Esophagus squamous epithelium (tissue), 5 donors: ENCODE measurements at regions not wholly inside any gene's neighbourhood (a gene's known extent, or its start where the extent isn't known, plus 50 kb on each side); places are given as distances from the start of the nearest gene placed in this dataset.

Source experiments
- DNase-seq: peaks from one replicate; lab custom pipeline; 2025; lab: John Stamatoyannopoulos, UW
- H3K27ac ChIP-seq, 4 donors: fragments of 200-600 bp; sonication (generic); one replicate each; pipeline ENCODE4 v1.5.1; 2016 to 2019; ENCODE audit warnings: mild to moderate bottlenecking in 1 of 4
- H3K27me3 ChIP-seq, 4 donors: fragments of 200-600 bp; sonication (generic); 1 replicate in 3 of 4; 2 replicates in 1 of 4; pipeline versions ENCODE4 v1.5.1 to v1.6.0; 2017 to 2021; ENCODE audit warnings: antibody characterized with exemption in 1 of 4
- H3K36me3 ChIP-seq, 3 donors: fragments of 200-600 bp; sonication (generic); one replicate each; pipeline ENCODE4 v1.5.1; 2016 to 2019
- H3K4me1 ChIP-seq, 3 donors: fragments of 200-600 bp; sonication (generic); one replicate each; pipeline ENCODE4 v1.5.1; 2017 to 2019
- H3K4me3 ChIP-seq, 4 donors: fragments of 200-600 bp; sonication (generic); 1 replicate in 3 of 4; 2 replicates in 1 of 4; pipeline ENCODE4 v1.5.1; 2016 to 2019; ENCODE audit warnings: mild to moderate bottlenecking in 2 of 4, moderate library complexity in 1 of 4
- H3K9me3 ChIP-seq, 3 donors: fragments of 200-600 bp; sonication (generic); one replicate each; pipeline ENCODE4 v1.5.1; 2016 to 2019
- POLR2A ChIP-seq, 4 donors: fragments of 450-650 bp; IDR thresholded peaks; one replicate each; pipeline ENCODE4 v1.6.1; 2017; ENCODE audit warnings: antibody characterized with exemption in 4 of 4, mild to moderate bottlenecking in 4 of 4, moderate library complexity in 3 of 4
- WGBS, 2 donors: methylation state at CpG; one replicate each; pipeline ENCODE4 v1.1.5; 2018; 5-methylcytosine and 5-hydroxymethylcytosine counted together
- intact Hi-C: fragments of 100-400 bp; cut with DNase I; formaldehyde crosslinking; loops from one replicate; pipeline ENCODE4 v1.15.0; 2022
- TF ChIP-seq, protein P1 (sequence below), 6 experiments: fragments of 450-650 bp in 4 of 6; fragments of 200-600 bp in 2 of 6; sonication (generic) in 2 of 6; IDR thresholded peaks; one replicate each; pipeline ENCODE4 v1.5.1; 2016 to 2019; ENCODE audit warnings: antibody characterized with exemption in 6 of 6, mild to moderate bottlenecking in 4 of 6, moderate library complexity in 4 of 6
- donor health status: DM: yes; HTN: yes; CAD: no.

- 0 to 12% methylated on average over 2 to 3 of the region's 3 CpGs for WGBS, 2 donors
- Histone ChIP-seq H3K27me3 (peaks cover 0 to 24% (median 0%) of the 10 kb centered on the region in 4 donors), H3K9me3 (no peaks in the 10 kb centered on the region), H3K27ac (no peak overlapping the region), H3K4me3 (no peak overlapping the region), H3K4me1 (peaks cover 0 to 4% (median 3%) of the 10 kb centered on the region in 3 donors), H3K36me3 (no peaks in the 10 kb centered on the region)
- TF ChIP-seq, protein P1, sequence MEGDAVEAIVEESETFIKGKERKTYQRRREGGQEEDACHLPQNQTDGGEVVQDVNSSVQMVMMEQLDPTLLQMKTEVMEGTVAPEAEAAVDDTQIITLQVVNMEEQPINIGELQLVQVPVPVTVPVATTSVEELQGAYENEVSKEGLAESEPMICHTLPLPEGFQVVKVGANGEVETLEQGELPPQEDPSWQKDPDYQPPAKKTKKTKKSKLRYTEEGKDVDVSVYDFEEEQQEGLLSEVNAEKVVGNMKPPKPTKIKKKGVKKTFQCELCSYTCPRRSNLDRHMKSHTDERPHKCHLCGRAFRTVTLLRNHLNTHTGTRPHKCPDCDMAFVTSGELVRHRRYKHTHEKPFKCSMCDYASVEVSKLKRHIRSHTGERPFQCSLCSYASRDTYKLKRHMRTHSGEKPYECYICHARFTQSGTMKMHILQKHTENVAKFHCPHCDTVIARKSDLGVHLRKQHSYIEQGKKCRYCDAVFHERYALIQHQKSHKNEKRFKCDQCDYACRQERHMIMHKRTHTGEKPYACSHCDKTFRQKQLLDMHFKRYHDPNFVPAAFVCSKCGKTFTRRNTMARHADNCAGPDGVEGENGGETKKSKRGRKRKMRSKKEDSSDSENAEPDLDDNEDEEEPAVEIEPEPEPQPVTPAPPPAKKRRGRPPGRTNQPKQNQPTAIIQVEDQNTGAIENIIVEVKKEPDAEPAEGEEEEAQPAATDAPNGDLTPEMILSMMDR (IDR thresholded peaks at IDR 0.05), result peak; percentile 46 to 82 (median 72)
- no peak for TF ChIP-seq POLR2A (IDR thresholded peaks at IDR 0.05)
- DNase-seq, result no peak
- intact Hi-C loops, result no loop called here
These were observed 50.5 kb upstream of the ASIP start for GRCh38 chr20:34190679-34191090.
